ENCODE measurements at regions not wholly inside any gene's neighbourhood (a gene's known extent, or its start where the extent isn't known, plus 50 kb on each side); places are given as distances from the start of the nearest gene placed in this dataset.

DNA sequence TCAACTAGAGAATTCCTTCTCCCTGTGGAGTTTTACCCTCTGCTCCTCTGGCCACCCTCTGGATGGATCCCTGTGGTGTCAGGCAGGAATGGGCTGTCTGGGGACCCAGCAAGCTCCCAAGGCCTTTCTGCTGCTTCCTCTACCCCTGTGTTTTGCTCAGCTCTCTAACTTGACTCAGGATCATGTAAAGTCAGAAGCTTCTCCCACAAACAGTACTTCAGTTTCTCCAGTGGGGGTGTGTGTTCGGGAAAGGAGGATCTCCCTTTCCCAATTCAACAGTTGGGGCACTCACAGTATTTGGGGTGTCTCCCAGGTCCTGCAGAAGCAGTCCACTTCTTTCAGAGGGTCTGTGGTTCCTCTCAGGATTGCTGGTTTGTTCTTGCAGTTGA lies 162.4 kb upstream of the NUDT4 start:
- H3K9me2 ChIP-seq = no peaks in the 10 kb centered on the region
- no peaks in the 10 kb centered on the region for H3K79me2 ChIP-seq (ENCODE audit: insufficient read depth)
- no peak for DNase-seq
- H3K9me3 ChIP-seq = no peaks in the 10 kb centered on the region
- no peak overlapping the region for H3K4me2 ChIP-seq
- ChIA-PET CTCF (interaction anchor here (1.2 kb wide), 1 partner anchor 12 kb away, joined by 3 read pairs; no protein-coding TSS in a partner anchor), POLR2A (no interaction called here)
- no peak overlapping the region for H2AFZ ChIP-seq (ENCODE audit: low read depth)
- H3K27ac ChIP-seq (ENCODE audit: low read depth in 2 of 2, low read length in 1 of 2) = no peak overlapping the region
- no peaks in the 10 kb centered on the region for H3F3A ChIP-seq (replicated peaks; ENCODE audit: insufficient read depth)
- TF ChIP-seq, protein P1, sequence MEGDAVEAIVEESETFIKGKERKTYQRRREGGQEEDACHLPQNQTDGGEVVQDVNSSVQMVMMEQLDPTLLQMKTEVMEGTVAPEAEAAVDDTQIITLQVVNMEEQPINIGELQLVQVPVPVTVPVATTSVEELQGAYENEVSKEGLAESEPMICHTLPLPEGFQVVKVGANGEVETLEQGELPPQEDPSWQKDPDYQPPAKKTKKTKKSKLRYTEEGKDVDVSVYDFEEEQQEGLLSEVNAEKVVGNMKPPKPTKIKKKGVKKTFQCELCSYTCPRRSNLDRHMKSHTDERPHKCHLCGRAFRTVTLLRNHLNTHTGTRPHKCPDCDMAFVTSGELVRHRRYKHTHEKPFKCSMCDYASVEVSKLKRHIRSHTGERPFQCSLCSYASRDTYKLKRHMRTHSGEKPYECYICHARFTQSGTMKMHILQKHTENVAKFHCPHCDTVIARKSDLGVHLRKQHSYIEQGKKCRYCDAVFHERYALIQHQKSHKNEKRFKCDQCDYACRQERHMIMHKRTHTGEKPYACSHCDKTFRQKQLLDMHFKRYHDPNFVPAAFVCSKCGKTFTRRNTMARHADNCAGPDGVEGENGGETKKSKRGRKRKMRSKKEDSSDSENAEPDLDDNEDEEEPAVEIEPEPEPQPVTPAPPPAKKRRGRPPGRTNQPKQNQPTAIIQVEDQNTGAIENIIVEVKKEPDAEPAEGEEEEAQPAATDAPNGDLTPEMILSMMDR (IDR thresholded peaks at IDR 0.05) = no peak
- TF ChIP-seq, protein P2, sequence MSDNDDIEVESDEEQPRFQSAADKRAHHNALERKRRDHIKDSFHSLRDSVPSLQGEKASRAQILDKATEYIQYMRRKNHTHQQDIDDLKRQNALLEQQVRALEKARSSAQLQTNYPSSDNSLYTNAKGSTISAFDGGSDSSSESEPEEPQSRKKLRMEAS (IDR thresholded peaks at IDR 0.05; ENCODE audit: low read depth) = no peak
- no peak for TF ChIP-seq RAD21 (IDR thresholded peaks at IDR 0.05; ENCODE audit: low read length)
- TF ChIP-seq RFX5 (IDR thresholded peaks at IDR 0.05; ENCODE audit: low read length) = no peak
- TF ChIP-seq RXRA (IDR thresholded peaks at IDR 0.05; ENCODE audit: borderline replicate concordance, low read depth) = no peak
- TF ChIP-seq TCF12 (IDR thresholded peaks at IDR 0.05) = no peak
- TF ChIP-seq, protein P3, sequence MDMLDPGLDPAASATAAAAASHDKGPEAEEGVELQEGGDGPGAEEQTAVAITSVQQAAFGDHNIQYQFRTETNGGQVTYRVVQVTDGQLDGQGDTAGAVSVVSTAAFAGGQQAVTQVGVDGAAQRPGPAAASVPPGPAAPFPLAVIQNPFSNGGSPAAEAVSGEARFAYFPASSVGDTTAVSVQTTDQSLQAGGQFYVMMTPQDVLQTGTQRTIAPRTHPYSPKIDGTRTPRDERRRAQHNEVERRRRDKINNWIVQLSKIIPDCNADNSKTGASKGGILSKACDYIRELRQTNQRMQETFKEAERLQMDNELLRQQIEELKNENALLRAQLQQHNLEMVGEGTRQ (IDR thresholded peaks at IDR 0.05; ENCODE audit: borderline replicate concordance, low read depth, low read length) = no peak
- TF ChIP-seq MXI1 (IDR thresholded peaks at IDR 0.05; ENCODE audit: low read depth, low read length) = no peak
- no peak for TF ChIP-seq SMC3 (IDR thresholded peaks at IDR 0.05; ENCODE audit: low read depth, low read length)
- TF ChIP-seq CHD2 (IDR thresholded peaks at IDR 0.05; ENCODE audit: low read length, partially characterized antibody) = no peak
- TF ChIP-seq, protein P4, sequence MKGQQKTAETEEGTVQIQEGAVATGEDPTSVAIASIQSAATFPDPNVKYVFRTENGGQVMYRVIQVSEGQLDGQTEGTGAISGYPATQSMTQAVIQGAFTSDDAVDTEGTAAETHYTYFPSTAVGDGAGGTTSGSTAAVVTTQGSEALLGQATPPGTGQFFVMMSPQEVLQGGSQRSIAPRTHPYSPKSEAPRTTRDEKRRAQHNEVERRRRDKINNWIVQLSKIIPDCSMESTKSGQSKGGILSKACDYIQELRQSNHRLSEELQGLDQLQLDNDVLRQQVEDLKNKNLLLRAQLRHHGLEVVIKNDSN (IDR thresholded peaks at IDR 0.05; ENCODE audit: borderline replicate concordance, low read depth) = no peak
- TF ChIP-seq TEAD4 (IDR thresholded peaks at IDR 0.05; ENCODE audit: borderline replicate concordance, insufficient read depth) = no peak
- TF ChIP-seq YY1 (IDR thresholded peaks at IDR 0.05; ENCODE audit: low read depth) = no peak
- no peak for TF ChIP-seq GATA2 (CRISPR knock-in tag; IDR thresholded peaks at IDR 0.05)
- no peak for TF ChIP-seq FOXJ3 (CRISPR knock-in tag; IDR thresholded peaks at IDR 0.05)
- H3K27me3 ChIP-seq (ENCODE audit: insufficient read depth) = no peaks in the 10 kb centered on the region
- H3K4me1 ChIP-seq (ENCODE audit: control insufficient read depth in 1 of 2, insufficient read depth in 2 of 2, low read depth in 1 of 2, low read length in 1 of 2) = no peaks in the 10 kb centered on the region; a peak in 1 of 4 replicates
- no peaks in the 10 kb centered on the region for H3K36me3 ChIP-seq (replicated peaks in 1 of 2; ENCODE audit: control insufficient read depth in 1 of 2, insufficient read depth in 2 of 2, low read length in 1 of 2)
- 100% methylated on average over 1 of the region's 1 CpG for WGBS (ENCODE audit: low lambda C conversion rate)
- no peaks in the 10 kb centered on the region for H4K20me1 ChIP-seq (ENCODE audit: insufficient read depth)
- H3K4me3 ChIP-seq (ENCODE audit: low read depth in 2 of 2, low read length in 1 of 2) = no peak overlapping the region
- H3K9ac ChIP-seq = no peak overlapping the region

DNA sequence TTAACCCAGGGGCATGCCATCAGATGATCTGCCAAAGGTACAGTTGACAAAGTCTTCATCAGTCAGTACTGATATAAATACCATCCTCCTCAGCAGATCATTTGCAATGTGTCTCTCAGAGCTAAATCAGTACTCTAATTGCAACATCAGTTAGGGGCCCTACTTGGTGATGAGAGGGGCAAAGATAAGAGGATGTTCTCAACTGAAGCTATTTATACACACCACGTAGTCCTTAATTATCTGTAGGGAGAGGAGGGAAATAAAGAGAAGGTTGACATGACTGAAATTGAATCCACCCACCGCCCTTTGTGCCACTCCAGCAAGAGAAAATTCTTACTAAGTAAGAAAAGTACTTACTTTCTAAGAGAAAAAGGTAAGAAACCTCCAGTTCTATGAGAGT lies 157.8 kb upstream of the NUDT4 start:
- no peaks in the 10 kb centered on the region for H3K9me3 ChIP-seq
- DNase-seq = no peak
- no peak overlapping the region for H3K9ac ChIP-seq
- ChIA-PET CTCF (no interaction called here), POLR2A (no interaction called here)
- no peak for TF ChIP-seq ELF1 (IDR thresholded peaks at IDR 0.05)
- no peak overlapping the region for H3K4me3 ChIP-seq (ENCODE audit: low read depth in 2 of 2, low read length in 1 of 2)
- H4K20me1 ChIP-seq (ENCODE audit: insufficient read depth) = no peaks in the 10 kb centered on the region
- H3K79me2 ChIP-seq (ENCODE audit: insufficient read depth) = no peaks in the 10 kb centered on the region
- H3K4me2 ChIP-seq = no peak overlapping the region
- H3K27ac ChIP-seq (ENCODE audit: low read depth in 2 of 2, low read length in 1 of 2) = no peak overlapping the region
- H2AFZ ChIP-seq (ENCODE audit: low read depth) = no peak overlapping the region
- H3K9me2 ChIP-seq = no peaks in the 10 kb centered on the region
- no peaks in the 10 kb centered on the region for H3F3A ChIP-seq (replicated peaks; ENCODE audit: insufficient read depth)
- H3K36me3 ChIP-seq (replicated peaks in 1 of 2; ENCODE audit: control insufficient read depth in 1 of 2, insufficient read depth in 2 of 2, low read length in 1 of 2) = no peaks in the 10 kb centered on the region
- no peaks in the 10 kb centered on the region for H3K27me3 ChIP-seq (ENCODE audit: insufficient read depth)
- H3K4me1 ChIP-seq (ENCODE audit: control insufficient read depth in 1 of 2, insufficient read depth in 2 of 2, low read depth in 1 of 2, low read length in 1 of 2) = peaks cover 0 to 4% of the 10 kb centered on the region in 2 experiments; a peak in 2 of 4 replicates
- WGBS (ENCODE audit: low lambda C conversion rate) = 73% methylated on average over 2 of the region's 2 CpGs

Measured in SK-N-SH (cell line).